ENCODE measurements at regions not wholly inside any gene's neighbourhood (a gene's known extent, or its start where the extent isn't known, plus 50 kb on each side); places are given as distances from the start of the nearest gene placed in this dataset.

GRCh38 chrX:10974920-10975319 lies 136.2 kb upstream of the HCCS start:
- FAIRE-seq (no peak), DNase-seq (no peak)
- no peaks in the 10 kb centered on the region for H3K36me3 ChIP-seq (ENCODE audit: control insufficient read depth in 3 of 3, insufficient read depth in 2 of 3, low read depth in 1 of 3, low read length in 3 of 3)
- no peaks in the 10 kb centered on the region for H3K9me3 ChIP-seq (ENCODE audit: control insufficient read depth in 2 of 2, insufficient read depth in 1 of 2, low read depth in 1 of 2, low read length in 1 of 2)
- no peaks in the 10 kb centered on the region for H3K4me1 ChIP-seq (ENCODE audit: control insufficient read depth in 3 of 3, insufficient read depth in 2 of 3, low read depth in 1 of 3, low read length in 2 of 3)
- 45 to 64% (median 48%) methylated on average over 1 of the region's 1 CpG for WGBS, 3 donors
- no peak overlapping the region for H3K4me3 ChIP-seq (ENCODE audit: low read depth in 1 of 3, low read length in 3 of 3)
- no peaks in the 10 kb centered on the region for H3K27me3 ChIP-seq (ENCODE audit: control insufficient read depth in 3 of 3, insufficient read depth in 3 of 3, low read length in 3 of 3)
- no peak overlapping the region for H3K27ac ChIP-seq (ENCODE audit: low read depth in 1 of 3, low read length in 2 of 3)

DNA sequence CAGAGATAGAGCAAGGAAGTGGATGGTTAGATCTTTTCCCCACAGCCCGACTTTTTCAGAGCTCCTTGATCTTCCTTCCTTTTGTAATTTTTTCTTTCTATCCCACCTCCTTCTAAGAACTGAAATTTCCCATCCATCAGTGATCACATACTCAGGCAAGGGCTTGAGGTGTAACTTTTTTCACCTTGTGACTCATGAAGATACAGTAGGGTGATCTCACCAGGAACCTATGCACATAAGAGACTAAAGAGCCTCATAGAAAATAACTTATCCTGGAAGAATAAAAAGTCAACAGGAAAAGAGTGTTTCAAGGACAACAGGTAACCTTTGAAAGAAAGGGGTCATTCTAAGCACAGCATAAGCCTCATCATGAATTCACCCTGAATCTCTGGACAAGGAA lies 131.2 kb upstream of the HCCS start:
- H3K4me1 ChIP-seq (ENCODE audit: control insufficient read depth in 3 of 3, insufficient read depth in 2 of 3, low read depth in 1 of 3, low read length in 2 of 3) = no peaks in the 10 kb centered on the region
- FAIRE-seq = no peak
- H3K27me3 ChIP-seq (ENCODE audit: control insufficient read depth in 3 of 3, insufficient read depth in 3 of 3, low read length in 3 of 3) = no peaks in the 10 kb centered on the region
- no peak overlapping the region for H3K4me3 ChIP-seq (ENCODE audit: low read depth in 1 of 3, low read length in 3 of 3)
- 60 to 87% (median 81%) methylated on average over 1 of the region's 1 CpG for WGBS, 3 donors
- H3K36me3 ChIP-seq (ENCODE audit: control insufficient read depth in 3 of 3, insufficient read depth in 2 of 3, low read depth in 1 of 3, low read length in 3 of 3) = no peaks in the 10 kb centered on the region
- H3K27ac ChIP-seq (ENCODE audit: low read depth in 1 of 3, low read length in 2 of 3) = no peak overlapping the region
- H3K9me3 ChIP-seq (ENCODE audit: control insufficient read depth in 2 of 2, insufficient read depth in 1 of 2, low read depth in 1 of 2, low read length in 1 of 2) = no peaks in the 10 kb centered on the region
- DNase-seq = no peak

DNA sequence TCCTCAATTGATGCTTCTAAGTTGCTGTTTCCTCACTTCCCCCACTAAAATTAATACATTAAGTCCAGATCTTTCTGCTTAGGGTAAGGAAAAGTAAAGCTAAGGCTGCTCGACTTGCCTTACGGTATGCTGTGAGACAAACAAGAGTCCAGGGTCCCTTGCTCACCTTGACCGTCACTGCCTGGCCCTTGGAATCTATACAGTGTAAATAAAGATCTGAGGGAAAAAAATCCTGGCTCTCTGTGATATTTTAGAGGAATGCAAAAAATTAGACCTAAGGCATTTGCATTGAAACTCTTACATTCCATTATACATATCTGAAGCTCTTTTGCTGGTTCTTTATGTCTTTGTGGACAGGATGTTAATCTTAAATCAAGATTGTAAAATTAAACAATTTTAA lies 129.6 kb upstream of the HCCS start:
- Histone ChIP-seq H3K36me3 (ENCODE audit: control insufficient read depth in 3 of 3, insufficient read depth in 2 of 3, low read depth in 1 of 3, low read length in 3 of 3) (no peaks in the 10 kb centered on the region), H3K27ac (ENCODE audit: low read depth in 1 of 3, low read length in 2 of 3) (no peak overlapping the region), H3K4me3 (ENCODE audit: low read depth in 1 of 3, low read length in 3 of 3) (no peak overlapping the region), H3K4me1 (ENCODE audit: control insufficient read depth in 3 of 3, insufficient read depth in 2 of 3, low read depth in 1 of 3, low read length in 2 of 3) (no peaks in the 10 kb centered on the region), H3K9me3 (ENCODE audit: control insufficient read depth in 2 of 2, insufficient read depth in 1 of 2, low read depth in 1 of 2, low read length in 1 of 2) (no peaks in the 10 kb centered on the region), H3K27me3 (ENCODE audit: control insufficient read depth in 3 of 3, insufficient read depth in 3 of 3, low read length in 3 of 3) (no peaks in the 10 kb centered on the region)
- DNase-seq = no peak
- no peak for FAIRE-seq
- 91 to 93% (median 93%) methylated on average over 3 of the region's 3 CpGs for WGBS, 3 donors

GRCh38 chrX:10983526-10983925 lies 127.6 kb upstream of the HCCS start:
- FAIRE-seq = no peak
- H3K4me3 ChIP-seq (ENCODE audit: low read depth in 1 of 3, low read length in 3 of 3) = no peak overlapping the region
- no peaks in the 10 kb centered on the region for H3K4me1 ChIP-seq (ENCODE audit: control insufficient read depth in 3 of 3, insufficient read depth in 2 of 3, low read depth in 1 of 3, low read length in 2 of 3)
- 80 to 92% (median 88%) methylated on average over 4 of the region's 4 CpGs for WGBS, 3 donors
- no peak for DNase-seq
- no peaks in the 10 kb centered on the region for H3K27me3 ChIP-seq (ENCODE audit: control insufficient read depth in 3 of 3, insufficient read depth in 3 of 3, low read length in 3 of 3)
- H3K27ac ChIP-seq (ENCODE audit: low read depth in 1 of 3, low read length in 2 of 3) = no peak overlapping the region
- no peaks in the 10 kb centered on the region for H3K9me3 ChIP-seq (ENCODE audit: control insufficient read depth in 2 of 2, insufficient read depth in 1 of 2, low read depth in 1 of 2, low read length in 1 of 2)
- no peaks in the 10 kb centered on the region for H3K36me3 ChIP-seq (ENCODE audit: control insufficient read depth in 3 of 3, insufficient read depth in 2 of 3, low read depth in 1 of 3, low read length in 3 of 3)

DNA sequence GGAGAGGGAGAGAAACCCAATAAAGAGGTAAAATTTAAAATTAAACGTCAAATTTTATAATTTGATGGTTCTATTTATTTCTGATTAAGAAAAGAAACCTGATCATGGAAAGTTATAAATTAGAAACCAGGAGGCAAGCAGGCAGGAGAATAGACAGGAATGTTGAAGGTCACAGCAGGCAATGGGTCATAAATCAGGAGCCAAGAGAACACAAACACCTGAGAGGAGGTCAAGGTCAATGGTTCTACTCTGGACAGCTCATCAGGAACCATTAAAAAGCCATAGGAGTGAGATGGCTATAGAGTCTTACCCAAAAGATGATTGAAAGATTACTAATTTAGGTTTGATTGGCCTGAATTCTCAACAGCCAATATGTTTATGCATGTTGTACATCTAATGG lies 126.9 kb upstream of the HCCS start:
- Histone ChIP-seq H3K4me3 (ENCODE audit: low read depth in 1 of 3, low read length in 3 of 3) (no peak overlapping the region), H3K36me3 (ENCODE audit: control insufficient read depth in 3 of 3, insufficient read depth in 2 of 3, low read depth in 1 of 3, low read length in 3 of 3) (no peaks in the 10 kb centered on the region), H3K27ac (ENCODE audit: low read depth in 1 of 3, low read length in 2 of 3) (no peak overlapping the region), H3K4me1 (ENCODE audit: control insufficient read depth in 3 of 3, insufficient read depth in 2 of 3, low read depth in 1 of 3, low read length in 2 of 3) (no peaks in the 10 kb centered on the region), H3K9me3 (ENCODE audit: control insufficient read depth in 2 of 2, insufficient read depth in 1 of 2, low read depth in 1 of 2, low read length in 1 of 2) (no peaks in the 10 kb centered on the region), H3K27me3 (ENCODE audit: control insufficient read depth in 3 of 3, insufficient read depth in 3 of 3, low read length in 3 of 3) (no peaks in the 10 kb centered on the region)
- DNase-seq (no peak), FAIRE-seq (no peak)
- WGBS, 3 donors = 69 to 96% (median 76%) methylated on average over 1 of the region's 1 CpG

GRCh38 chrX:10986616-10987015 lies 124.5 kb upstream of the HCCS start:
- Histone ChIP-seq H3K9me3 (ENCODE audit: control insufficient read depth in 2 of 2, insufficient read depth in 1 of 2, low read depth in 1 of 2, low read length in 1 of 2) (no peaks in the 10 kb centered on the region), H3K36me3 (ENCODE audit: control insufficient read depth in 3 of 3, insufficient read depth in 2 of 3, low read depth in 1 of 3, low read length in 3 of 3) (no peaks in the 10 kb centered on the region), H3K4me3 (ENCODE audit: low read depth in 1 of 3, low read length in 3 of 3) (no peak overlapping the region), H3K4me1 (ENCODE audit: control insufficient read depth in 3 of 3, insufficient read depth in 2 of 3, low read depth in 1 of 3, low read length in 2 of 3) (peaks cover 0 to 3% (median 0%) of the 10 kb centered on the region in 3 donors), H3K27ac (ENCODE audit: low read depth in 1 of 3, low read length in 2 of 3) (no peak overlapping the region), H3K27me3 (ENCODE audit: control insufficient read depth in 3 of 3, insufficient read depth in 3 of 3, low read length in 3 of 3) (no peaks in the 10 kb centered on the region)
- WGBS, 3 donors = 62 to 70% (median 68%) methylated on average over 2 of the region's 2 CpGs
- FAIRE-seq (no peak), DNase-seq (no peak)

- no peaks in the 10 kb centered on the region for H3K36me3 ChIP-seq (ENCODE audit: control insufficient read depth in 3 of 3, insufficient read depth in 2 of 3, low read depth in 1 of 3, low read length in 3 of 3)
- 84 to 93% (median 89%) methylated on average over 4 of the region's 4 CpGs for whole genome bisulfite sequencing, 3 donors
- H3K27ac ChIP-seq (ENCODE audit: low read depth in 1 of 3, low read length in 2 of 3) = no peak overlapping the region
- H3K27me3 ChIP-seq (ENCODE audit: control insufficient read depth in 3 of 3, insufficient read depth in 3 of 3, low read length in 3 of 3) = no peaks in the 10 kb centered on the region
- no peaks in the 10 kb centered on the region for H3K9me3 ChIP-seq (ENCODE audit: control insufficient read depth in 2 of 2, insufficient read depth in 1 of 2, low read depth in 1 of 2, low read length in 1 of 2)
- H3K4me3 ChIP-seq (ENCODE audit: low read depth in 1 of 3, low read length in 3 of 3) = no peak overlapping the region
- peaks cover 0 to 12% (median 0%) of the 10 kb centered on the region in 3 donors for H3K4me1 ChIP-seq (ENCODE audit: control insufficient read depth in 3 of 3, insufficient read depth in 2 of 3, low read depth in 1 of 3, low read length in 2 of 3)
- FAIRE-seq = no peak
- DNase-seq = no peak
Observed at GRCh38 chrX:10988653-10989052, 122.5 kb upstream of the HCCS start.

- Histone ChIP-seq H3K27me3 (ENCODE audit: control insufficient read depth in 3 of 3, insufficient read depth in 3 of 3, low read length in 3 of 3) (no peaks in the 10 kb centered on the region), H3K27ac (ENCODE audit: low read depth in 1 of 3, low read length in 2 of 3) (no peak overlapping the region), H3K4me1 (ENCODE audit: control insufficient read depth in 3 of 3, insufficient read depth in 2 of 3, low read depth in 1 of 3, low read length in 2 of 3) (peaks cover 0 to 12% (median 0%) of the 10 kb centered on the region in 3 donors), H3K9me3 (ENCODE audit: control insufficient read depth in 2 of 2, insufficient read depth in 1 of 2, low read depth in 1 of 2, low read length in 1 of 2) (no peaks in the 10 kb centered on the region), H3K4me3 (ENCODE audit: low read depth in 1 of 3, low read length in 3 of 3) (no peak overlapping the region), H3K36me3 (ENCODE audit: control insufficient read depth in 3 of 3, insufficient read depth in 2 of 3, low read depth in 1 of 3, low read length in 3 of 3) (no peaks in the 10 kb centered on the region)
- no peak for DNase-seq
- no peak for FAIRE-seq
- 80 to 90% (median 87%) methylated on average over 3 of the region's 3 CpGs for WGBS, 3 donors
Observed at GRCh38 chrX:10989386-10989785, 121.7 kb upstream of the HCCS start.

DNA sequence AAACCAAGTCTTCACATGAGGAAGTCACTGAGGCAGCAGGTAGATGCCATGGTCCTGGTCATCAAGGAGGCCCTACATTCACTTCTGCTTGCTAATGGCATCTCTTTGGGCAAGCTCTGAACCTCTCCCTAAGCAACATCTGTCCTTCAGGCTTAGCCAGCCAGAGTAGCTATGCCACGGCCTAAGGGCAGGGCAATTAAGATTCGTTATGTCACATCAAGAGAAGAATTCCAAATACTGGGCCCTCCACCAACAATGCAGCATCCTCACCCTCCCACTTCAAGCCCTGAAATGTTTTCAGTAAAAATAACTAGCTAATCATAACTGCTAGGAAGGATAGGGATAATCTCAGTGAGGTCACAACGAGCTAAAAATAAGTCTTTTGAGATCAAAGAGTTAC lies 120.7 kb upstream of the HCCS start:
- no peak overlapping the region for H3K4me3 ChIP-seq (ENCODE audit: low read depth in 1 of 3, low read length in 3 of 3)
- H3K9me3 ChIP-seq (ENCODE audit: control insufficient read depth in 2 of 2, insufficient read depth in 1 of 2, low read depth in 1 of 2, low read length in 1 of 2) = no peaks in the 10 kb centered on the region
- DNase-seq (no peak), FAIRE-seq (no peak)
- peaks cover 0 to 12% (median 0%) of the 10 kb centered on the region in 3 donors for H3K4me1 ChIP-seq (ENCODE audit: control insufficient read depth in 3 of 3, insufficient read depth in 2 of 3, low read depth in 1 of 3, low read length in 2 of 3)
- no peaks in the 10 kb centered on the region for H3K27me3 ChIP-seq (ENCODE audit: control insufficient read depth in 3 of 3, insufficient read depth in 3 of 3, low read length in 3 of 3)
- H3K27ac ChIP-seq (ENCODE audit: low read depth in 1 of 3, low read length in 2 of 3) = no peak overlapping the region
- WGBS, 3 donors = 68 to 86% (median 82%) methylated on average over 3 of the region's 3 CpGs
- H3K36me3 ChIP-seq (ENCODE audit: control insufficient read depth in 3 of 3, insufficient read depth in 2 of 3, low read depth in 1 of 3, low read length in 3 of 3) = no peaks in the 10 kb centered on the region

Measured in small intestine (tissue), 7 donors.